ENCODE measurements at regions not wholly inside any gene's neighbourhood (a gene's known extent, or its start where the extent isn't known, plus 50 kb on each side); places are given as distances from the start of the nearest gene placed in this dataset.

GRCh38 chr2:156199588-156199987 is 132.9 kb downstream of the NR4A2 start:
- no peaks in the 10 kb centered on the region for H3K27me3 ChIP-seq (ENCODE audit: insufficient read depth, low read length)
- no peaks in the 10 kb centered on the region for H3K9me3 ChIP-seq (ENCODE audit: insufficient read depth, low read depth, low read length)
- H3K4me1 ChIP-seq (ENCODE audit: insufficient read depth, low read length), result no peaks in the 10 kb centered on the region
- no peak overlapping the region for H3K27ac ChIP-seq (ENCODE audit: low read depth, low read length)
- H3K4me3 ChIP-seq (ENCODE audit: low read length), result no peak overlapping the region
- H3K36me3 ChIP-seq (ENCODE audit: insufficient read depth, low read length), result no peaks in the 10 kb centered on the region
- no peak overlapping the region for H3K9ac ChIP-seq (ENCODE audit: low read depth, low read length)

DNA sequence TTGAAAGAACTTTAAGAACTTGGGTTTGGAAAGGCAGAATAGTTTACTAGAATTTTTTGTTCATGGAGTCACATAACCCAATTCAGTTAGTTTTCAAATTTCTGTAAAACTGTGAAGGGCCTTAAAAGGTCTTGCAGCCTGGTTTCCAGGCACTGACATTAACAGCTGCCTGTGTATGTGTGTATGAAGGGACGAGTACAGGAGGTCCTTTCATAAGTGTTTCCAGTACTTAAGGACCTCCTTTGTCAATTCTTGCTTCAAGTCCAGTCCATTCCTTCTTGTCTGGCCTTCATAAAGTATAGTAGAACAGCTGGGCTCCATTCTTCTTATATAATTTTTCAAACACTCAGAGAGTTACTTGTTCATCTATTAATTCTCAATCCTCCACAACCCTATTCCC is 136.5 kb downstream of the NR4A2 start:
- Histone ChIP-seq H3K27me3 (ENCODE audit: insufficient read depth, low read length) (no peaks in the 10 kb centered on the region), H3K4me3 (ENCODE audit: low read length) (no peak overlapping the region), H3K9me3 (ENCODE audit: insufficient read depth, low read depth, low read length) (no peaks in the 10 kb centered on the region), H3K36me3 (ENCODE audit: insufficient read depth, low read length) (no peaks in the 10 kb centered on the region), H3K4me1 (ENCODE audit: insufficient read depth, low read length) (peaks cover 6% of the 10 kb centered on the region; the same call in 1 of the 2 replicates), H3K27ac (ENCODE audit: low read depth, low read length) (no peak overlapping the region), H3K9ac (ENCODE audit: low read depth, low read length) (no peak overlapping the region)
- 100% methylated on average over 1 of the region's 1 CpG for WGBS

- H3K27me3 ChIP-seq (ENCODE audit: insufficient read depth, low read length), result no peaks in the 10 kb centered on the region
- no peak overlapping the region for H3K4me3 ChIP-seq (ENCODE audit: low read length)
- no peak overlapping the region for H3K9ac ChIP-seq (ENCODE audit: low read depth, low read length)
- no peaks in the 10 kb centered on the region for H3K36me3 ChIP-seq (ENCODE audit: insufficient read depth, low read length)
- no peaks in the 10 kb centered on the region for H3K9me3 ChIP-seq (ENCODE audit: insufficient read depth, low read depth, low read length)
- no peak overlapping the region for H3K27ac ChIP-seq (ENCODE audit: low read depth, low read length)
- H3K4me1 ChIP-seq (ENCODE audit: insufficient read depth, low read length), result peaks cover 10% of the 10 kb centered on the region; the same call in 1 of the 2 replicates
Measured at GRCh38 chr2:156192468-156192867, 140.1 kb downstream of the NR4A2 start.

GRCh38 chr2:156191527-156191926 is 141.0 kb downstream of the NR4A2 start:
- Histone ChIP-seq H3K27ac (ENCODE audit: low read depth, low read length) (no peak overlapping the region), H3K36me3 (ENCODE audit: insufficient read depth, low read length) (no peaks in the 10 kb centered on the region), H3K27me3 (ENCODE audit: insufficient read depth, low read length) (no peaks in the 10 kb centered on the region), H3K4me3 (ENCODE audit: low read length) (no peak overlapping the region), H3K9ac (ENCODE audit: low read depth, low read length) (no peak overlapping the region), H3K4me1 (ENCODE audit: insufficient read depth, low read length) (peaks cover 10% of the 10 kb centered on the region; the same call in 1 of the 2 replicates), H3K9me3 (ENCODE audit: insufficient read depth, low read depth, low read length) (no peaks in the 10 kb centered on the region)
- 74% methylated on average over 1 of the region's 2 CpGs for WGBS

- H3K27ac ChIP-seq (ENCODE audit: low read depth, low read length), result no peak overlapping the region
- WGBS, result 93% methylated on average over 3 of the region's 3 CpGs
- H3K4me3 ChIP-seq (ENCODE audit: low read length), result no peak overlapping the region
- H3K9ac ChIP-seq (ENCODE audit: low read depth, low read length), result no peak overlapping the region
- H3K36me3 ChIP-seq (ENCODE audit: insufficient read depth, low read length), result no peaks in the 10 kb centered on the region
- H3K27me3 ChIP-seq (ENCODE audit: insufficient read depth, low read length), result no peaks in the 10 kb centered on the region
- H3K4me1 ChIP-seq (ENCODE audit: insufficient read depth, low read length), result peaks cover 10% of the 10 kb centered on the region; the same call in 1 of the 2 replicates
- H3K9me3 ChIP-seq (ENCODE audit: insufficient read depth, low read depth, low read length), result no peaks in the 10 kb centered on the region
Measured at GRCh38 chr2:156190517-156190916, 142.0 kb downstream of the NR4A2 start.

- no peaks in the 10 kb centered on the region for H3K27me3 ChIP-seq (ENCODE audit: insufficient read depth, low read length)
- peaks cover 10% of the 10 kb centered on the region; the same call in 1 of the 2 replicates for H3K4me1 ChIP-seq (ENCODE audit: insufficient read depth, low read length)
- no peaks in the 10 kb centered on the region for H3K9me3 ChIP-seq (ENCODE audit: insufficient read depth, low read depth, low read length)
- H3K36me3 ChIP-seq (ENCODE audit: insufficient read depth, low read length), result no peaks in the 10 kb centered on the region
- 90% methylated on average over 3 of the region's 3 CpGs for WGBS
- H3K27ac ChIP-seq (ENCODE audit: low read depth, low read length), result no peak overlapping the region
- no peak overlapping the region for H3K4me3 ChIP-seq (ENCODE audit: low read length)
- no peak overlapping the region for H3K9ac ChIP-seq (ENCODE audit: low read depth, low read length)
Measured at GRCh38 chr2:156189584-156189983, 142.9 kb downstream of the NR4A2 start.

DNA sequence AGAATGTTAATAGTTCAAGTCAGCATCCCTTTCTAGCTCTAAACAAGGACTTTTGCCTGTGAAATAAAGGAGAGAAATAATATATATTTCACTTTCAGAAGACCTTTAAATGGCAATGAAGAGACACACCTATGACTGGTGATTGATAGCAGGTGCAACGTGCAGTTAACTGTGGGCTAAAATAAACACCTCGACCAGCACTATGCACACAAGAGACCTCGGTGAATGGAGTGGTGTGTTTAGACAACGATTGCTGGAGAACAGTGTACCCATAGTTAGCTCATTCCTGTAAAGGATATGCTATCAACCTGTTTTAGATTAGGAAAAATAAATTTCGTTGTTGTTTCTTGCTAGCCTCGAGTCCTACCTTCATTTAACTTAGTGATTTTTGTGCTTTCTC is 143.4 kb downstream of the NR4A2 start:
- Histone ChIP-seq H3K27ac (ENCODE audit: low read depth, low read length) (no peak overlapping the region), H3K4me3 (ENCODE audit: low read length) (no peak overlapping the region), H3K9ac (ENCODE audit: low read depth, low read length) (no peak overlapping the region), H3K27me3 (ENCODE audit: insufficient read depth, low read length) (no peaks in the 10 kb centered on the region), H3K4me1 (ENCODE audit: insufficient read depth, low read length) (peaks cover 10% of the 10 kb centered on the region; the same call in 1 of the 2 replicates), H3K36me3 (ENCODE audit: insufficient read depth, low read length) (no peaks in the 10 kb centered on the region), H3K9me3 (ENCODE audit: insufficient read depth, low read depth, low read length) (no peaks in the 10 kb centered on the region)
- 97% methylated on average over 6 of the region's 6 CpGs for WGBS

DNA sequence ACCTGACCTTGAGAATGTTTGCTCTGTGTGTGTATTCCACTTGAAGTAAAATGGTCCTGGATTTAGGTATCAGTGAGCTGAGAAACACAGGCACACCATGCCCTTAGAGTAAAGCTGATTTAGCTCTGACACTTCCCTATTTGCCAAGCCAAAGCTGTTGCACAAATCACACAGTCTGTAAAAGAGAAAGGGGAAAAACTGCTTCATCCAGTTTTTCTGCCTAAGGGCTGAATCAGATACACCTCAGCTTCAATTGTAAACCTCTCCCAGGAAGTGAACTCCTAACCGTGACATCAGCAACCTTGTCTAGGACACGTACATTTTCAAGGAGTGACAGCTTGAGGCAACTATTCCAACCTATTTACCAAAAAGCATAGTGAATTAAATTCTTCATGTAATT is 150.4 kb downstream of the NR4A2 start:
- Histone ChIP-seq H3K4me1 (ENCODE audit: insufficient read depth, low read length) (peaks cover 10% of the 10 kb centered on the region; the same call in 1 of the 2 replicates), H3K9me3 (ENCODE audit: insufficient read depth, low read depth, low read length) (no peaks in the 10 kb centered on the region), H3K36me3 (ENCODE audit: insufficient read depth, low read length) (no peaks in the 10 kb centered on the region), H3K4me3 (ENCODE audit: low read length) (no peak overlapping the region), H3K27ac (ENCODE audit: low read depth, low read length) (no peak overlapping the region), H3K9ac (ENCODE audit: low read depth, low read length) (no peak overlapping the region), H3K27me3 (ENCODE audit: insufficient read depth, low read length) (no peaks in the 10 kb centered on the region)
- WGBS, result 94% methylated on average over 2 of the region's 2 CpGs

- no peaks in the 10 kb centered on the region for H3K36me3 ChIP-seq (ENCODE audit: insufficient read depth, low read length)
- peaks cover 10% of the 10 kb centered on the region; the same call in 1 of the 2 replicates for H3K4me1 ChIP-seq (ENCODE audit: insufficient read depth, low read length)
- no peak overlapping the region for H3K27ac ChIP-seq (ENCODE audit: low read depth, low read length)
- H3K4me3 ChIP-seq (ENCODE audit: low read length), result no peak overlapping the region
- no peak overlapping the region for H3K9ac ChIP-seq (ENCODE audit: low read depth, low read length)
- no peaks in the 10 kb centered on the region for H3K9me3 ChIP-seq (ENCODE audit: insufficient read depth, low read depth, low read length)
- WGBS, result 100% methylated on average over 1 of the region's 1 CpG
- H3K27me3 ChIP-seq (ENCODE audit: insufficient read depth, low read length), result no peaks in the 10 kb centered on the region
Measured at GRCh38 chr2:156181208-156181607, 151.3 kb downstream of the NR4A2 start.

- peaks cover 3% of the 10 kb centered on the region; the same call in 1 of the 2 replicates for H3K4me1 ChIP-seq (ENCODE audit: insufficient read depth, low read length)
- H3K36me3 ChIP-seq (ENCODE audit: insufficient read depth, low read length), result no peaks in the 10 kb centered on the region
- no peaks in the 10 kb centered on the region for H3K9me3 ChIP-seq (ENCODE audit: insufficient read depth, low read depth, low read length)
- H3K9ac ChIP-seq (ENCODE audit: low read depth, low read length), result no peak overlapping the region
- no peaks in the 10 kb centered on the region for H3K27me3 ChIP-seq (ENCODE audit: insufficient read depth, low read length)
- H3K27ac ChIP-seq (ENCODE audit: low read depth, low read length), result no peak overlapping the region
- 91% methylated on average over 3 of the region's 3 CpGs for WGBS
- no peak overlapping the region for H3K4me3 ChIP-seq (ENCODE audit: low read length)
Measured at GRCh38 chr2:156177654-156178053, 154.9 kb downstream of the NR4A2 start.

DNA sequence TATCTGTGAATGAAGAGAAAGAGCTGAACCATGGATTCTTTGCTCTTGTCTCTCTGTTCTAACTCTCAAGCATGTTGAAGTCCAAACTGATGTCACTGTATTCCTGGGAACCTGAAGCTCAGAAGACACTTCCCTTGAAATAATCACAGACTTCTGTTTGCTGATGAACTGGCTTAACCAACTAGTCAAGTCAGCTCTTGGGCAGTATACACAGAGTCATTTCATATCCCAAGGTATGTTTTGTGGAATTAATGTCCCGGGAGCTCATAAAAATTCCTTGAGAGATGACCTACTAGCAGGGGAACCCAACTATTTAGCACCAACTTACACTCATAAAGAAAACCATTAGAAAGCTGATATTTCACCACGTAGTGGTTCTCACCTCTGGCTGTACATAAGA is 156.6 kb downstream of the NR4A2 start:
- H3K9me3 ChIP-seq (ENCODE audit: insufficient read depth, low read depth, low read length), result peaks cover 2% of the 10 kb centered on the region; the same call in 1 of the 2 replicates
- no peak overlapping the region for H3K9ac ChIP-seq (ENCODE audit: low read depth, low read length)
- H3K27me3 ChIP-seq (ENCODE audit: insufficient read depth, low read length), result no peaks in the 10 kb centered on the region
- H3K4me3 ChIP-seq (ENCODE audit: low read length), result no peak overlapping the region
- no peaks in the 10 kb centered on the region for H3K36me3 ChIP-seq (ENCODE audit: insufficient read depth, low read length)
- H3K27ac ChIP-seq (ENCODE audit: low read depth, low read length), result no peak overlapping the region
- 89% methylated on average over 2 of the region's 2 CpGs for WGBS
- no peaks in the 10 kb centered on the region for H3K4me1 ChIP-seq (ENCODE audit: insufficient read depth, low read length)

- Histone ChIP-seq H3K9me3 (ENCODE audit: insufficient read depth, low read depth, low read length) (peaks cover 7% of the 10 kb centered on the region), H3K4me3 (ENCODE audit: low read length) (no peak overlapping the region), H3K27me3 (ENCODE audit: insufficient read depth, low read length) (no peaks in the 10 kb centered on the region), H3K27ac (ENCODE audit: low read depth, low read length) (no peak overlapping the region), H3K4me1 (ENCODE audit: insufficient read depth, low read length) (peaks cover 18% of the 10 kb centered on the region), H3K9ac (ENCODE audit: low read depth, low read length) (no peak overlapping the region), H3K36me3 (ENCODE audit: insufficient read depth, low read length) (no peaks in the 10 kb centered on the region)
- 66% methylated on average over 2 of the region's 2 CpGs for WGBS
Measured at GRCh38 chr2:156170929-156171328, 161.6 kb downstream of the NR4A2 start.

Measured in HUES64 (cell line).